Stimulated activated CD8-positive, alpha-beta memory T cell treated with anti-CD3 and anti-CD28 coated beads, Interleukin-7, amount 100 ng/mL, for 1 hour (primary cell): ENCODE measurements at regions not wholly inside any gene's neighbourhood (a gene's known extent, or its start where the extent isn't known, plus 50 kb on each side); places are given as distances from the start of the nearest gene placed in this dataset.

ENCODE experiments used
- DNase-seq, 2 donors: peaks; one replicate each; pipeline ENCODE4 v3.0.0-alpha.2; 2020; ENCODE audit warnings: low read depth in 2 of 2

- no peak for DNase-seq
These were observed 376.8 kb upstream of the ID2 start for GRCh38 chr2:8304821-8305766.

- no peak for DNase-seq
These were observed 375.1 kb upstream of the ID2 start for GRCh38 chr2:8306530-8307351.

GRCh38 chr2:8307606-8308180 lies 374.2 kb upstream of the ID2 start:
- no peak for DNase-seq

- no peak for DNase-seq
These were observed 372.7 kb upstream of the ID2 start for GRCh38 chr2:8309131-8309530.

- peak in 1 of 2 donors; percentile 35 for DNase-seq
These were observed 371.1 kb upstream of the ID2 start for GRCh38 chr2:8310557-8311455.

DNA sequence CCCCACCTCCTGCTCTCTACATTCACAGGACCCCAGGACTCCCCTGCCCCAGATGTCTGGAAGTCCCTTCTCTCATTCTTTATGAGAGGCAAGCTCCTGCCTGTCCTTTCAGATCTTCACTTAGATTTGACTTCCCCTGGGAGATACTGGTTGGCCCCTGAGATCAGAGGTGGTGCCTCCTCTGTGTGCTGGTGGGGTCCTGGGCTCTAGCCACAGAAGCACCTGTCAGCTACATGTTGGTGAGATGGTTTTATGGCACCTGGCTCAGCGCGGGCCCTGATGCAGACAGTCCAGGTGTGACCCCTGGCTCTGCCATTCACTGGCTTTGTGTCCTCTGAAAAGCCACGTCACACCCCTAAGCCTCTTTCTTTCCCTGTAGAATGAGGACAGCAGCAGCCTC lies 369.6 kb upstream of the ID2 start:
- no peak for DNase-seq

GRCh38 chr2:8312861-8313830 lies 368.7 kb upstream of the ID2 start:
- DNase-seq, result no peak

- no peak for DNase-seq
These were observed 367.8 kb upstream of the ID2 start for GRCh38 chr2:8314063-8314462.

DNA sequence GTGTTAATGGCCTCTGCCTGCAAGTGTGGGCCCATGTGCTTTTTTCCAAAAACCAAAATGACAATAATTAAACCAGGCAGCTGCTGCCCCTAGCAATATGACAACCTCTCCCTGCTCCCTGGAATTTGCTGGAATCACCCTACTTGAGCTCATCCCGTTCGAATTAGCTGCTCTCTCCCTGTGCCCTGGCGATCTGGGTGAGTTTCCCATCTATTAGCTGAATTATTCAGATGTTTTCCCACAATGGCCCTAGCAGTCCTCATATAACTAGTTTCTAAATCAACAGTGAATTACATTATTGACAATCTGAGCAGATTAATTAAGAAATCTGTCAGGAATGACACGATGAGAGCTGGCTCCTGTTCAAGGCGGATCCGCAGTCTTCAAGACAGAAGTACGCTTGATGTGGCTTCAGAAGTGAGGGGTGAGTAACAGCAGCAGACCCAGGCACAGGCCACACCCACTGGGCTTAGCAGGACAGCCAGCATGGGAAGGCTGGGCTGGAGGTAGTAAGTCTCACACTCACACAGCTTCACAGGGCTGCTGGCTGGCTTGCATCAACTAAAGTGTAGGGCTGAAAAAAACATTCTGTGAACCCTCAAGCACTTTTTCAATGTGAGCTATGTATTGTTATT lies 366.2 kb upstream of the ID2 start:
- DNase-seq, result no peak

GRCh38 chr2:8316356-8316755 lies 365.5 kb upstream of the ID2 start:
- no peak for DNase-seq

DNA sequence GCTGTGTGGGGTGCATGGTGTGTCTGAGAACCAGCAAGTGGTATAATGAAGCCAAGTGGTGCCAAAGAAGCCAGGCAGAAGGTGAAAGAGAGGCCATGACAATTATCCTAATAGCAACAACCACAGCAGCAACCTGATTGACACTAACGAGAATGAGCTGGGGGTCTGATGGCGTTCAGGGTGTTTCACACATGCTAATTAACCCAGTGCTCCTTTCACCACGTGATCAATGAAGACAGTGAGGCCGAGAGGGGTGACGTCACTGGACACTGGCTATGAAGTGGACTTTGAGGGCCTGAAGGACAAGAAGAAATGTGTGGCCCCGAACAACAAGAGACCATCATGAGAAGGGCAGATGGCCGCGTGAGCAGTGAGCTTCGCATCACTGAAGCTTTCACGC lies 364.4 kb upstream of the ID2 start:
- no peak for DNase-seq

DNA sequence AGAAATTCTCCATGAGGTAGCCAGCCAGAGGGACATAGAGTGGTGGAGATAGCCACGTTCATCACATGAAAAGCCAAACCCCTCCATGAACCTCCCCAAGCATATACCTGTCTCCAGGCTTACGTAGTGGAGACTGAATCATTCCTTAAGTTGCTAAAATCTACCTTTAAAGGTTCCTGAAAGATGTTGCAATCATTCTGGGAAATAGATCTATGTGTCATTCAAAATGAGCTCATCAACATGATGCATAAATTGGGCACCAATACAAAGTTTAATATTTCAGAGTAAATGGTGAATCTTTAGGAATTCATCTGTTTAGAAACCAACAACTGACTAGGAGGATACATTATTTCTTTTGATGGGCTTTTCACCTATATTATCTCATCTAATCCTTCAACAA lies 362.6 kb upstream of the ID2 start:
- DNase-seq, result no peak

GRCh38 chr2:8320311-8321066 lies 361.4 kb upstream of the ID2 start:
- DNase-seq, result no peak

GRCh38 chr2:8322634-8323033 lies 359.2 kb upstream of the ID2 start:
- DNase-seq, result no peak

DNA sequence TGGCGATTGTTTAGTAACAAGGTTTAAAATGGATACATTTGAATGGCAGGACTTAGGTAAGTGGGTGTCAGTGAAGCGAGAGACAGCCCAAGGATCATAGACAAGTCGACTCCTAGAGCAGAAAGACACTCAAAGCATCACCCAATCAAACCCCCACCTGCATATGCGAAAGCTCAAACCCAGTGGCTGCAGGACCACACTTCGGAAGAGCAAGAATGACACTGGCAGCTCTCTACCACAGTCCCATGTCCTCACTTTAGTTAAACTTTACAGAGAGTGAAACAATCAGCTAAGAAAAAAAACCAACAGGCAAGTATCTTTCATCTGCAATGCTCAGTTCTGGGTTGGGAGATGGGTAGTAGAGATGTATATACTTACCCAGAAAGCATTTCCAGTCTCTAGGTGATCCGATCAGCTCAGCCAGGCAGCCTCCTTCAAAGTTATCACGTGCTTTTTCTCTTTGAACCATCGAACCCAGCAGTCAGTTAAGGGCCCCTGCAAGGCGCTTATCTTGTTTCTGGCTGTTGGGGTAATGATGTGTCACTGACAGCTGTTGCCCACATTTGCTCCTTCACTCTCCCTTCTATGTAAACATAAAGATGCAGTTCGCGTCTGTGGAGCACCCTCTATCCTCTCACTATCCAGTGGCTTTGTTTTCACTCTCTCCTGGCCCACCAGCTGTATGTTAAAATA lies 357.5 kb upstream of the ID2 start:
- DNase-seq, result no peak

DNA sequence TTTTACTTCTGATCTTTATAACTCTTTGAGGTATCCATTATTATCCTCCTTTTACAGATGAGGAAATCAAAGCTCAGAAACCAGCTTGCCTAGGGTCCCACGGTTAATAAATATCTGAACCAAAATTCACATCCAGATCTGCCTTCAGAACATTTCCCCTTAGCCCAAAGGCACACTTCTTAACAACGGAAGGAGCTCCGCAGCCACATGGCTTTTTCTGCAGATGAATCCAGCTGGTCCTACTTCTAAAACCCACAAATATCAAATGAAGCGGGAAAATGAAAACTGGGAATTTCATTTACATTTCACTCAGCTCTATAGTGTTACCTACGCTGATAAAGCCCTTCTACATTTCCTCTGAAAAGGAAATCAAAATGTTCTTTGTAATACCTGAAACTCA lies 357.0 kb upstream of the ID2 start:
- DNase-seq, result no peak

DNA sequence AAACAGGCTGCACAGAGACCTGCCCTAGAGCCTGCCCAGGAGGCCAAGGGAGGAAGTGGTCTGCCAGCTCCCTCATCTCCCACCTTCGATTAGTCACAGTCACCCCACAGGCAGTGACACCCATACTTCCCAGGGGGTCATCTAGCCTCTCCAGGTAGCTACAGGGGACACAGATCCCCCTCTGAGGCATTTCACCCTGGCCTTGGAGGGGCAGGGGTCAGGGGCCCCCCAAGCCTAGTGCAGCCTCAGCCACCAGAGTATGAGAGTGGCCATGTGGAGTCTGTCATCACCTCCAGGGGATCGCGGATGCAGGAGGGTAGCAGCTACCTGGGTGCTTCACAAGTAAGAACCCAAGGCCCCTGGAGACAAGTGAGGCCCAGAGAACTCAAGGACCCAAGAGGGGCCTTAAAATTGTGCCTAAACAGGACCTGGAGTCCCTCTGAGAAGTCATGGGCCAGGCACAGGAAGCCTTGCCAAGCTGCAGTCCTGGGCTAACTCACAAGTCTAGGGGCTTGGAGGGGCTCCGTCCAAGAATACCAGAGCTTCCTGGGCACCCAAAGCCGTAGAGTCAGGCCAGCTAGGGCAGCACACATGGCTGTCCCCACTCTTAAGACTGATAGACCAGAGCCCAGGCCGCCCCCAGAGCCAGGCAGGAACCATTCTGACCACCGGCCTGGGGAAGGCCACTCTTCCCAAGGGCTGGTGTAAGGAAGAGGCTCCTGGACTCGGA lies 354.3 kb upstream of the ID2 start:
- no peak for DNase-seq

- DNase-seq, result no peak
These were observed 353.6 kb upstream of the ID2 start for GRCh38 chr2:8328217-8328616.
